Lower leg skin (tissue), 3 donors: ENCODE measurements at regions not wholly inside any gene's neighbourhood (a gene's known extent, or its start where the extent isn't known, plus 50 kb on each side); places are given as distances from the start of the nearest gene placed in this dataset.

Experiments
- CTCF ChIP-seq, 3 donors: fragments of 450-650 bp; IDR thresholded peaks; one replicate each; pipeline ENCODE4 v1.5.1; 2016; ENCODE audit warnings: antibody characterized with exemption in 3 of 3, mild to moderate bottlenecking in 3 of 3, moderate library complexity in 2 of 3
- POLR2A ChIP-seq, 2 donors: fragments of 450-650 bp; IDR thresholded peaks; one replicate each; pipeline ENCODE4 v1.6.1; 2016 to 2017; ENCODE audit warnings: antibody characterized with exemption in 2 of 2, mild to moderate bottlenecking in 1 of 2, moderate library complexity in 1 of 2

DNA sequence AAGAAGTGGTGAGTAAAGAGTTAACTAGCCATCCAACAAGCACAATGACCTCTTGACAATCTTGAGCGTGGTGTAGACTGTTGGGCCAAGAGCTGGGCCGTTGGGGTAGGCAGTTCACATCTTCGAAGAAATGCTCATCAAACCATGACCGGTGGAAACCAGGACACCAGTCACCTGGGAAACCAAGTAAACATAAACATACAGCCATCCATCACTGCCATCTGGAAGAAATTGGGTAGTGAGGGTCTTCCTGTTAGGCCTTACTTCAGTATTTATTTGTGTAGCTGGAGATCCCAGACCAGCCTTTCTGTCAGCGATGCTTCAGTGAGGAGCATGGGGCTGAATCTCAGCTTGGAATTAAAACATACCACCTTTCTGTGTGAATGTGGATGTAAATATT, 108.1 kb upstream of the HAO2 start:
- TF ChIP-seq CTCF (IDR thresholded peaks at IDR 0.05) (no peak), POLR2A (IDR thresholded peaks at IDR 0.05) (no peak)
